PC-3 (cell line): ENCODE measurements at regions not wholly inside any gene's neighbourhood (a gene's known extent, or its start where the extent isn't known, plus 50 kb on each side); places are given as distances from the start of the nearest gene placed in this dataset.

ENCODE experiments used
- ATAC-seq: fragments of 200-7000 bp; cut with Tn5 transposase; 2 replicates; pipeline ENCODE4 v1.9.1; 2020; ENCODE audit warnings: mild to moderate bottlenecking, moderate library complexity
- BruUV-seq: library from RNA; stranded (reverse); fragments of 400-500 nt; replicated peaks from 2 replicates; lab custom pipeline; 2021; lab: Mats Ljungman, UMichigan
- CTCF ChIA-PET: fragments of 300-600 bp; sonication (Branson Sonifier 250); formaldehyde crosslinking; loops from one replicate; lab custom pipeline; 2022; ENCODE audit warnings: antibody characterized with exemption; lab: Charles Lee
- POLR2A ChIA-PET: fragments of 300-600 bp; sonication (Branson Sonifier 250); formaldehyde crosslinking; loops from one replicate; lab custom pipeline; 2022; ENCODE audit warnings: antibody characterized with exemption; ENCODE audit not compliant: unreplicated experiment; lab: Charles Lee
- DNase-seq: peaks from one replicate; pipeline ENCODE4 v3.0.0-alpha.2; 2015
- H2AFZ ChIP-seq: fragments of 300-600 bp; sonication (generic); 2 replicates; pipeline ENCODE4 v1.6.0; 2016; ENCODE audit warnings: antibody characterized with exemption, low read length
- H3F3A ChIP-seq: fragments of 300-600 bp; sonication (generic); one replicate; pipeline ENCODE4 v1.6.0; 2017; ENCODE audit warnings: antibody characterized with exemption, low read length, control low read depth, mild to moderate bottlenecking; ENCODE audit not compliant: unreplicated experiment
- H3K27ac ChIP-seq: fragments of 300-600 bp; sonication (generic); 2 replicates; pipeline ENCODE4 v1.5.1; 2016; ENCODE audit warnings: mild to moderate bottlenecking, low read length
- H3K27me3 ChIP-seq: fragments of 300-600 bp; sonication (generic); 2 replicates; pipeline ENCODE4 v1.6.1; 2016; ENCODE audit warnings: low read length, mixed read lengths
- H3K36me3 ChIP-seq: fragments of 300-600 bp; sonication (generic); 2 replicates; pipeline ENCODE4 v1.6.1; 2016; ENCODE audit warnings: low read depth, mixed run types, low read length, mixed read lengths
- H3K4me1 ChIP-seq: fragments of 300-600 bp; sonication (generic); 2 replicates; pipeline ENCODE4 v1.5.1; 2016; ENCODE audit warnings: low read length; ENCODE audit not compliant: insufficient read depth
- H3K4me2 ChIP-seq: fragments of 300-600 bp; sonication (generic); 2 replicates; pipeline ENCODE4 v1.6.0; 2016; ENCODE audit warnings: low read length
- H3K4me3 ChIP-seq: fragments of 300-600 bp; sonication (generic); 2 replicates; pipeline ENCODE4 v1.5.1; 2016; ENCODE audit warnings: mild to moderate bottlenecking, low read length, mixed read lengths
- H3K79me2 ChIP-seq: fragments of 300-600 bp; sonication (generic); 2 replicates; pipeline ENCODE4 v1.6.1; 2017; ENCODE audit warnings: low read length, mixed read lengths
- H3K9ac ChIP-seq: fragments of 300-600 bp; sonication (generic); 2 replicates; pipeline ENCODE4 v1.6.0; 2016; ENCODE audit warnings: mild to moderate bottlenecking, low read length
- H3K9me2 ChIP-seq: fragments of 300-600 bp; sonication (generic); replicated peaks from 2 replicates; pipeline ENCODE4 v1.6.1; 2016; ENCODE audit warnings: mixed run types, low read length, mixed read lengths
- H3K9me3 ChIP-seq: fragments of 300-600 bp; sonication (generic); 2 replicates; pipeline ENCODE4 v1.6.1; 2016; ENCODE audit warnings: low read length, mixed read lengths
- H4K20me1 ChIP-seq: fragments of 300-600 bp; sonication (generic); 2 replicates; pipeline ENCODE4 v1.6.1; 2016; ENCODE audit warnings: low read length, mixed read lengths
- EZH2 ChIP-seq: fragments of 300-600 bp; sonication (generic); IDR thresholded peaks from one replicate; pipeline ENCODE4 v1.6.1; 2017; ENCODE audit warnings: antibody characterized with exemption, mild to moderate bottlenecking, low read length; ENCODE audit not compliant: unreplicated experiment
- EZH2phosphoT487 ChIP-seq: fragments of 300-600 bp; sonication (generic); IDR thresholded peaks from 2 replicates; pipeline ENCODE4 v1.6.1; 2018; ENCODE audit warnings: mild to moderate bottlenecking, antibody characterized with exemption, low read length, borderline replicate concordance
- intact Hi-C: fragments of 100-400 bp; cut with micrococcal nuclease; formaldehyde crosslinking; loops from 2 replicates; pipeline ENCODE4 v1.9.0; 2023
- TF ChIP-seq, protein P1 (sequence below): fragments of 300-600 bp; sonication (generic); conservative IDR thresholded peaks from 2 replicates; pipeline ENCODE4 v1.5.1; 2017; ENCODE audit warnings: antibody characterized with exemption, low read depth, mild to moderate bottlenecking, low read length

DNA sequence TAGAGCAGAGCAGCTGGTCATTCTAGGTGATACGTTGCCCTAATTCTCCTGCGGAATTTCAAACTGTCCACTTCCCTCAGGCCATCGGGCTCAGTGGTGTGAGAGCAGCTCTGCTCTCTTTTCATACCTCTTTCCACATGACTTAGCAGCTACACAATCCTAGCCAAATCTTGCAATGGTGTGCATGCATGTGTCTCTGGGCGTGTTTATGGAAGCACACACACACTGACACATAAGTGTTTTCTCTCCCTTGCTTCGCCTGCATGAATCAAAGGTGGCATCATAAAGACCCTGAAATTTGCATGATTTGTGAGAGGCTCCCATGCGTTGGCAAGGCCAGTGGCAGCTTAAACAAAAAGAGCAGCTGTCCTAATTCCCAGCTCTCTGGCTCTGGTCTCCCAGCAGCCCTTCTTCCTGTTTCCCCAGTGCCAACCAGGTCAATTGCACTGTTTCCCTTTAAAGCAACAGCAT lies 1189.5 kb downstream of the GATA3 start:
- Histone ChIP-seq H3F3A (no peaks in the 10 kb centered on the region), H3K27ac (no peak overlapping the region), H3K4me3 (no peak overlapping the region), H4K20me1 (no peaks in the 10 kb centered on the region), H3K9me3 (no peaks in the 10 kb centered on the region), H3K9me2 (no peaks in the 10 kb centered on the region), H3K4me2 (no peak overlapping the region), H3K4me1 (no peaks in the 10 kb centered on the region), H2AFZ (no peak overlapping the region), H3K79me2 (no peaks in the 10 kb centered on the region), H3K27me3 (peaks cover 16% of the 10 kb centered on the region), H3K36me3 (no peaks in the 10 kb centered on the region), H3K9ac (no peak overlapping the region)
- ChIA-PET POLR2A (no interaction called here), CTCF (no interaction called here)
- intact Hi-C loops, result no loop called here
- TF ChIP-seq, protein P1, sequence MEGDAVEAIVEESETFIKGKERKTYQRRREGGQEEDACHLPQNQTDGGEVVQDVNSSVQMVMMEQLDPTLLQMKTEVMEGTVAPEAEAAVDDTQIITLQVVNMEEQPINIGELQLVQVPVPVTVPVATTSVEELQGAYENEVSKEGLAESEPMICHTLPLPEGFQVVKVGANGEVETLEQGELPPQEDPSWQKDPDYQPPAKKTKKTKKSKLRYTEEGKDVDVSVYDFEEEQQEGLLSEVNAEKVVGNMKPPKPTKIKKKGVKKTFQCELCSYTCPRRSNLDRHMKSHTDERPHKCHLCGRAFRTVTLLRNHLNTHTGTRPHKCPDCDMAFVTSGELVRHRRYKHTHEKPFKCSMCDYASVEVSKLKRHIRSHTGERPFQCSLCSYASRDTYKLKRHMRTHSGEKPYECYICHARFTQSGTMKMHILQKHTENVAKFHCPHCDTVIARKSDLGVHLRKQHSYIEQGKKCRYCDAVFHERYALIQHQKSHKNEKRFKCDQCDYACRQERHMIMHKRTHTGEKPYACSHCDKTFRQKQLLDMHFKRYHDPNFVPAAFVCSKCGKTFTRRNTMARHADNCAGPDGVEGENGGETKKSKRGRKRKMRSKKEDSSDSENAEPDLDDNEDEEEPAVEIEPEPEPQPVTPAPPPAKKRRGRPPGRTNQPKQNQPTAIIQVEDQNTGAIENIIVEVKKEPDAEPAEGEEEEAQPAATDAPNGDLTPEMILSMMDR, result no peak
- TF ChIP-seq EZH2phosphoT487 (no peak), EZH2 (no peak)
- DNase-seq (no peak), ATAC-seq (no peak)
- no TSS peak for BruUV-seq

DNA sequence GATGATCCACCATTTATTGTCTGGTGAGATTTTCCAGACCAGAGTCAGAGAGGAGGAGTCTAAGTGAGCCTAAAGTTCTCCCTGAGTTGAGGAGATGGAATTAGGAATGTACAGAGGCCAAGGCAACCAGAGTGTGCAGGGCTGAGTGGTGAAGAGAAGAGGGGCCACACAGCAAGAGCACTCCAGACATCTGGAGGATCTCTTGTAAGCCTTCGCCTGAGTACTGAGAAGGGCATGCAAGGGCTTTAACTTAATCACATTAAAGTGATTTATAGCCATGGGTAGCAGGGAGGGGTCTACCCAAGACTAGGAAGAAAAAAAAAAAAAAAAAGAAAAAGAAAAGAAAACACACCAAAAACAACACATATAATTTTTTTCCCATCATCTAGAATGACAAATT lies 1190.4 kb downstream of the GATA3 start:
- H3K9me2 ChIP-seq, result no peaks in the 10 kb centered on the region
- H3K36me3 ChIP-seq, result no peaks in the 10 kb centered on the region
- no peaks in the 10 kb centered on the region for H3K4me1 ChIP-seq
- H3K4me3 ChIP-seq, result no peak overlapping the region
- TF ChIP-seq EZH2phosphoT487 (no peak), EZH2 (no peak)
- TF ChIP-seq, protein P1, result no peak
- no peaks in the 10 kb centered on the region for H3K79me2 ChIP-seq
- H3F3A ChIP-seq, result no peaks in the 10 kb centered on the region
- no peak for DNase-seq
- H3K27ac ChIP-seq, result no peak overlapping the region
- no peak overlapping the region for H3K4me2 ChIP-seq
- H3K9ac ChIP-seq, result no peak overlapping the region
- ChIA-PET CTCF (no interaction called here), POLR2A (no interaction called here)
- no peak overlapping the region for H2AFZ ChIP-seq
- H3K9me3 ChIP-seq, result no peaks in the 10 kb centered on the region
- ATAC-seq, result no peak
- BruUV-seq, result no TSS peak
- no peaks in the 10 kb centered on the region for H4K20me1 ChIP-seq
- intact Hi-C loops, result no loop called here
- H3K27me3 ChIP-seq, result peaks cover 8% of the 10 kb centered on the region; the same call in 1 of the 2 replicates

DNA sequence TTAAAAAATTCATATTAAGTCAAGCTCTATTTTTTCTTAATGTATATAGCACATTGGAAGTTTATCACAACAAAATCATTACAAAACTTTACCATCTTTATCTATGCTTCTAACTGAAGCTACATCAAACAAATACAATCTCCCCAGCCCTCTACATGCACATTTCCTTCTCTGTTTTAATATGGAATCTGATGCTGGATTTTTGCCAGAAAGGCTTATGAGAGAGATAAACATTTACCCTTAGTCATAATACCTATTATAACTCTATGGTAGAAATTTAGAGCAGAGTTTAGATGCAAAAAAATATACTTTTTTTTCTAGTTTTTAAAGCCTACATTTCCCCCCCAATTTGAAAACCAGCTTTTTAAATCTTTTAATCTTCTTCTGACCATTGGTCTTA lies 1198.6 kb downstream of the GATA3 start:
- no peak overlapping the region for H3K4me2 ChIP-seq
- POLR2A ChIA-PET, result no interaction called here
- H2AFZ ChIP-seq, result no peak overlapping the region
- no peaks in the 10 kb centered on the region for H3K9me2 ChIP-seq
- no peaks in the 10 kb centered on the region for H3F3A ChIP-seq
- TF ChIP-seq, protein P1, result no peak
- no peak for TF ChIP-seq EZH2phosphoT487
- TF ChIP-seq EZH2, result no peak
- DNase-seq (peak; percentile 3), ATAC-seq (no peak)
- H3K4me3 ChIP-seq, result no peak overlapping the region
- H3K4me1 ChIP-seq, result peaks cover 4% of the 10 kb centered on the region; the same call in 1 of the 2 replicates
- H3K9me3 ChIP-seq, result no peaks in the 10 kb centered on the region
- H3K36me3 ChIP-seq, result no peaks in the 10 kb centered on the region
- H3K79me2 ChIP-seq, result no peaks in the 10 kb centered on the region
- CTCF ChIA-PET, result no interaction called here
- H3K27ac ChIP-seq, result no peak overlapping the region
- no TSS peak for BruUV-seq
- no peaks in the 10 kb centered on the region for H4K20me1 ChIP-seq
- H3K9ac ChIP-seq, result no peak overlapping the region
- intact Hi-C loops, result no loop called here
- H3K27me3 ChIP-seq, result peaks cover 12% of the 10 kb centered on the region; the same call in 1 of the 2 replicates
